Skin of body (tissue), 1 donor: ENCODE measurements at regions not wholly inside any gene's neighbourhood (a gene's known extent, or its start where the extent isn't known, plus 50 kb on each side); places are given as distances from the start of the nearest gene placed in this dataset.
"Not testable (repeated sequence)": the region's sequence is repeated elsewhere in the genome, so short reads cannot be mapped to it uniquely, and the experiment has no call there.

Experiments used
- DNase-seq: peaks from one replicate; lab custom pipeline; 2025; lab: John Stamatoyannopoulos, UW

GRCh38 chr3:107942951-107943749 is 147.7 kb downstream of the CD47 start:
- DNase-seq = peak; percentile 74

GRCh38 chr3:107942244-107942643 is 148.6 kb downstream of the CD47 start:
- no peak for DNase-seq

- peak; percentile 43 for DNase-seq
Observed at GRCh38 chr3:107939691-107940442, 151.0 kb downstream of the CD47 start.

GRCh38 chr3:107938143-107938542 is 152.7 kb downstream of the CD47 start:
- DNase-seq = peak; percentile 73

GRCh38 chr3:107934808-107935207 is 156.0 kb downstream of the CD47 start:
- DNase-seq = no peak

- no peak for DNase-seq
Observed at GRCh38 chr3:107933450-107933849, 157.4 kb downstream of the CD47 start.

- DNase-seq = no peak
Observed at GRCh38 chr3:107931326-107931725, 159.5 kb downstream of the CD47 start.

GRCh38 chr3:107929088-107929487 is 161.7 kb downstream of the CD47 start:
- DNase-seq = no peak

- DNase-seq = no peak
Observed at GRCh38 chr3:107928084-107928445, 162.8 kb downstream of the CD47 start.

GRCh38 chr3:107927361-107928083 is 163.3 kb downstream of the CD47 start:
- peak; percentile 55 for DNase-seq

GRCh38 chr3:107925851-107926250 is 165.0 kb downstream of the CD47 start:
- no peak for DNase-seq

GRCh38 chr3:107921038-107921437 is 169.8 kb downstream of the CD47 start:
- no peak for DNase-seq

- DNase-seq = no peak
Observed at GRCh38 chr3:107920538-107920937, 170.3 kb downstream of the CD47 start.

GRCh38 chr3:107919239-107919638 is 171.6 kb downstream of the CD47 start:
- DNase-seq = no peak

- DNase-seq = no peak
Observed at GRCh38 chr3:107916171-107916570, 174.7 kb downstream of the CD47 start.

- DNase-seq = no peak
Observed at GRCh38 chr3:107915706-107916105, 175.1 kb downstream of the CD47 start.

- DNase-seq = no peak
Observed at GRCh38 chr3:107913701-107914100, 177.1 kb downstream of the CD47 start.

GRCh38 chr3:107911337-107912000 is 179.4 kb downstream of the CD47 start:
- no peak for DNase-seq

GRCh38 chr3:107910713-107911259 is 180.0 kb downstream of the CD47 start:
- DNase-seq = no peak

- DNase-seq = not testable (repeated sequence)
Observed at GRCh38 chr3:107909583-107909982, 181.2 kb downstream of the CD47 start.

GRCh38 chr3:107907996-107908395 is 182.8 kb downstream of the CD47 start:
- DNase-seq = no peak
